OCI-LY3 (cell line): ENCODE measurements at regions not wholly inside any gene's neighbourhood (a gene's known extent, or its start where the extent isn't known, plus 50 kb on each side); places are given as distances from the start of the nearest gene placed in this dataset.

Experiments used
- CTCF ChIP-seq: fragments of 200-600, 300-600 bp; sonication (generic); IDR thresholded peaks from 2 replicates; pipeline ENCODE4 v1.5.1; 2014; ENCODE audit warnings: antibody characterized with exemption, low read length, low read depth
- EZH2phosphoT487 ChIP-seq: fragments of 200-600 bp; shearing (Covaris generic); IDR thresholded peaks from 2 replicates; pipeline ENCODE4 v1.6.1; 2018; ENCODE audit warnings: antibody characterized with exemption, mixed run types, low read depth

GRCh38 chr6:44559486-44560270 lies 172.2 kb downstream of the CDC5L start:
- 0 out of 2 replicates have a peak, but pooled peaks have one; percentile 20 for TF ChIP-seq CTCF
- no peak for TF ChIP-seq EZH2phosphoT487
